Lower lobe of right lung (tissue), 2 donors: ENCODE measurements at regions not wholly inside any gene's neighbourhood (a gene's known extent, or its start where the extent isn't known, plus 50 kb on each side); places are given as distances from the start of the nearest gene placed in this dataset.

Experiments used
- ATAC-seq, 2 donors: fragments of 200-7000 bp; cut with Tn5 transposase; one replicate each; pipeline ENCODE4 v1.9.1; 2020 to 2022; ENCODE audit warnings: mild to moderate bottlenecking in 2 of 2, moderate library complexity in 2 of 2
- DNase-seq: peaks from one replicate; pipeline ENCODE4 v3.0.0-alpha.2; 2020
- H3K27ac ChIP-seq: fragments of 200-600 bp; one replicate; pipeline ENCODE4 v1.8.0; 2022
- H3K27me3 ChIP-seq: fragments of 200-600 bp; one replicate; pipeline ENCODE4 v1.8.0; 2022; ENCODE audit warnings: low read depth
- H3K36me3 ChIP-seq: fragments of 200-600 bp; one replicate; pipeline ENCODE4 v1.8.0; 2022; ENCODE audit warnings: mild to moderate bottlenecking
- H3K4me1 ChIP-seq: fragments of 200-600 bp; one replicate; pipeline ENCODE4 v1.8.0; 2022
- H3K4me3 ChIP-seq: fragments of 200-600 bp; one replicate; pipeline ENCODE4 v1.8.0; 2022; ENCODE audit warnings: mild to moderate bottlenecking
- H3K9me3 ChIP-seq: fragments of 200-600 bp; one replicate; pipeline ENCODE4 v1.8.0; 2022
- CTCF ChIP-seq: fragments of 200-600 bp; IDR thresholded peaks from one replicate; pipeline ENCODE4 v1.8.0; 2022; ENCODE audit warnings: antibody characterized with exemption, mild to moderate bottlenecking
- intact Hi-C: fragments of 100-400 bp; cut with DNase I; formaldehyde crosslinking; loops from one replicate; pipeline ENCODE4 v1.11.0; 2022
- donor health status: DM: no; HTN: yes; CAD: no; lungs with severe emphysema.

DNA sequence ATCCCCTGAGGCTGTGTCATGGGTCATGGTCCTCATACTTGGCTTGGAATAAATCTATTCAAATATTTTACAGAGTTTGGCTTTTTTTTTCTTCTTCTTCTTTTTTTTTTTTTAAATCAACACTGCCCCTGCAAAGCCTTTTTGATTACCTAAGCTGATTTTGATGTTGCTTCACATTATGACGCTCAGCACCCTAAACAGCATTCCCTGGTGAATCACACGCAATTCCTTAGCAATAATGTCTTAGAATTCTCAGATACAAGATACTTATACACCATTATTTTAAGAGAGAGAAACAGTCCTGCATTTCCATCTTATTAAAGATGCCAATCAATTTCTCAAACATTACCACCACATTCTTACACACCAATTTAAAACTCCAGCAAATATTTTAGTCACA is 323.7 kb upstream of the IGFBP3 start:
- no peak for ATAC-seq
- TF ChIP-seq CTCF: no peak

DNA sequence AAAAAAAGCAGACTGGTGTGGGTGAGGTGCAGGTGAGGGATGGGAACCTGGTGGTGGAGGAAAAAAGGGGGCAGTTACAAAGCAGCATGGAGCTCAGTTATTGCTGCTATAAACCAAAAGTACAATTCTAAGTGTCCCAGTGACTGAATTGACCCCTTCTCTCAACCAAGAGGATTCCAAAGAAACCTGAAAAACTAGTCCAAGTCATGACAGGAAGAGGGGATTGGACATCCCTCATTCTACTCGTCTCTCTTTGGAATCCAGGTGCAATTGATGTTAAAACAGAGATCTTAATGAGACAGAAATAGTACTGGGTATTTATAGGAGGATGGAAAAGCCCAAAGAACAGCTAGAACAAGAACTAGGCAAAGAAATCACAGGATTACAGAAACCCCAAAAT is 322.3 kb upstream of the IGFBP3 start:
- Histone ChIP-seq H3K27ac (no peak overlapping the region), H3K27me3 (no peaks in the 10 kb centered on the region), H3K4me3 (no peak overlapping the region), H3K36me3 (no peaks in the 10 kb centered on the region), H3K9me3 (no peaks in the 10 kb centered on the region), H3K4me1 (no peaks in the 10 kb centered on the region)
- no peak for ATAC-seq
- TF ChIP-seq CTCF: no peak
- DNase-seq: no peak
- intact Hi-C loops: no loop called here

More for the DNA sequence above, 323.7 kb upstream of the IGFBP3 start:
- Histone ChIP-seq H3K9me3 (no peaks in the 10 kb centered on the region), H3K27ac (no peak overlapping the region), H3K4me3 (no peak overlapping the region), H3K36me3 (no peaks in the 10 kb centered on the region), H3K27me3 (no peaks in the 10 kb centered on the region), H3K4me1 (no peaks in the 10 kb centered on the region)
- no peak for DNase-seq
- intact Hi-C loops: no loop called here

DNA sequence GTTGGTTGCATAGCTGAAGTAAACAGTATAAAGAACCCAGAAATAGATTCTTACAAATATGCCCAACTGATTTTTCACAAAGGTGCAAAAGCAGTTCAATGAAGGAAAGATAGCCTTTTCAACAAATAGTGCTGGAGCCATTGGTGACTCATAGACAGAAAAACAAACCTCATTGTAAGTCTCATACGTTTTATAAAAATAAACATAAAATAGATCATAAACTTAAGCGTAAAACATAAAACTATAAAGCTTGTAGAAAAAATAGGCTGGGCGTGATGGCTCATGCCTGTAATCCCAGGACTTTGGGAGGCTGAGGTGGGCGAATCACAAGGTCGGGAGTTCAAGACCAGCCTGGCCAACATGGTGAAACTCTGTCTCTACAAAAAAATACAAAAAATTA is 318.8 kb upstream of the IGFBP3 start:
- TF ChIP-seq CTCF: no peak
- DNase-seq (no peak), ATAC-seq (no peak)
- intact Hi-C loops: no loop called here
- Histone ChIP-seq H3K4me3 (no peak overlapping the region), H3K4me1 (no peaks in the 10 kb centered on the region), H3K36me3 (no peaks in the 10 kb centered on the region), H3K9me3 (no peaks in the 10 kb centered on the region), H3K27me3 (no peaks in the 10 kb centered on the region), H3K27ac (no peak overlapping the region)

DNA sequence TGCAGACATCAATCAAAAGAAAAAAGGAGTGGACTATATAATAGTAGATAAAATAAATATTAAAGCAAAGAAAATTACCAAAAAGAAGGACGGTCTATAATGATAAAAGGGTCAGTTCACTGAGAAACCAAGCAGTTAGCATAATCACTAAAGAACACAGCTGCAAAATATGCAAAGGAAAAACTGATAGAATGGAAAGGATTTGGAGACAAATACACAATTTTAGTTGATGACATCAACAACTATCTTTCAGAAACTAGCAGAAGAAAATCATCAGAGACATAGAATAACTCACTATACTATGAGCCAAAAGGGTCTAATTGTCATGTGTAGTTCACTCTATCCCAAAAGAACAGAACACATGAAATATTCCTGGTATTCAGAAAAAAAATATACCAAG is 316.4 kb upstream of the IGFBP3 start:
- DNase-seq (no peak), ATAC-seq (no peak)
- Histone ChIP-seq H3K4me1 (no peaks in the 10 kb centered on the region), H3K9me3 (no peaks in the 10 kb centered on the region), H3K36me3 (no peaks in the 10 kb centered on the region), H3K27me3 (no peaks in the 10 kb centered on the region), H3K4me3 (no peak overlapping the region), H3K27ac (no peak overlapping the region)
- TF ChIP-seq CTCF: no peak
- intact Hi-C loops: no loop called here

DNA sequence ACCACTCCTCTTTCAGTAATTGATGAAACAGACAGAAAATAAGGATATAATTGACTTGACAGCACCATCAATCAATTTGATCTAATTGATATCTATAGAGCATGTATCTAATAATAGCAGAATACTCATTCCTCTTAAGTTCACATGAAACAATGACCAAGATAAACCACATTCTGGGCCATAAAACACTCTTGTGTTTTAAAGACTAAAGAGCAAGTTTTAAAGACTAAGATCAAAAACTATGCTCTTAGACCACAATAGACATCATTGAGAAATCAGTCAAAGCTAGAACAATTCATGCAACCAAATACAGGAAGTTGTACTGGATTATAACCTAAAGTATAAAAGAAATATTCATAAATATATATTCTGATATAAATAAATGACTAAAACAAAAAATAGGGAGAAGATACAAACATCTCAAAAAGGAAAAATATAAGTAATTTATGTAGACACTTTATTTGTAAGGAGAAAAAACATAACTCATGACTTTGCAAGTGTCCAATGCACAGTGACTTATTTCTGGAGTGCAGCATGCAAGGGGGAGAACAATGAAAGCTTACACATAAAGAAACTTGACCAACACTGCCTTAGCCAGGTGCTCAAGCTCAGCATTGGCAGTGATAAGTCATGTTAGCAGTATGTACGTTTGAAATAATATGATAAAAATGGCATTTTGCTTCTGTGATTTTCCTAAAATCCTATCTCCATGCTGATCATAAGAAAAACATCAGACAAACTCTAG is 312.7 kb upstream of the IGFBP3 start:
- Histone ChIP-seq H3K4me3 (no peak overlapping the region), H3K27me3 (no peaks in the 10 kb centered on the region), H3K36me3 (no peaks in the 10 kb centered on the region), H3K27ac (no peak overlapping the region), H3K9me3 (no peaks in the 10 kb centered on the region), H3K4me1 (no peaks in the 10 kb centered on the region)
- no peak for TF ChIP-seq CTCF
- intact Hi-C loops: no loop called here
- no peak for ATAC-seq
- DNase-seq: no peak

DNA sequence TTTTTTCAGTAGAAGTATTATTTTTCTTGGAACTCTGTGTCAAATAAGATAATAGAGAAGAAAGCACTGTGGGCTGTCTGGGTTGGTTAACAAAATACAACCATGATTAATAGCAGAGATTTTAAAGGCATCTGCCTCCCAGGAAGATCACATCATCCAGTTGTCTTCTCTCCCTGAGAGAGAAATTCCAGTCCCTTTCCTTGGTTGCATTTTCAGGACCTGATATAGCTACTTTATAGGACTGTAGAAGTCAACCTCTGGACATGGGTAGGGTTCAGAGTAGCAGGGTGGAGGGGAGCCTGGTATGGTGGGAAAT is 309.9 kb upstream of the IGFBP3 start:
- no peak for DNase-seq
- Histone ChIP-seq H3K4me1 (no peaks in the 10 kb centered on the region), H3K4me3 (no peak overlapping the region), H3K36me3 (no peaks in the 10 kb centered on the region), H3K27me3 (no peaks in the 10 kb centered on the region), H3K9me3 (no peaks in the 10 kb centered on the region), H3K27ac (no peak overlapping the region)
- intact Hi-C loops: no loop called here
- no peak for ATAC-seq
- TF ChIP-seq CTCF: no peak
